ENCODE measurements at regions not wholly inside any gene's neighbourhood (a gene's known extent, or its start where the extent isn't known, plus 50 kb on each side); places are given as distances from the start of the nearest gene placed in this dataset.
"Not testable (repeated sequence)": the region's sequence is repeated elsewhere in the genome, so short reads cannot be mapped to it uniquely, and the experiment has no call there.

- no peak for TF ChIP-seq CTCF (IDR thresholded peaks at IDR 0.05; ENCODE audit: borderline replicate concordance)
- Histone ChIP-seq H3K27ac (replicated peaks) (no peak overlapping the region), H3K4me1 (no peaks in the 10 kb centered on the region), H3K9me3 (replicated peaks) (peaks cover 3% of the 10 kb centered on the region), H3K4me3 (no peak overlapping the region), H3K36me3 (no peaks in the 10 kb centered on the region), H3K27me3 (ENCODE audit: low read depth) (no peaks in the 10 kb centered on the region)
- no peak for DNase-seq
- intact Hi-C loops (cut with micrococcal nuclease) = no loop called here
Measured at GRCh38 chr1:98555814-98556213, 105.7 kb upstream of the SNX7 start.

- DNase-seq; H3K4me1 ChIP-seq; H3K9me3 ChIP-seq (replicated peaks); H3K27me3 ChIP-seq (ENCODE audit: low read depth); H3K4me3 ChIP-seq; H3K36me3 ChIP-seq; intact Hi-C loops (cut with micrococcal nuclease); H3K27ac ChIP-seq (replicated peaks): not testable (repeated sequence)
Measured at GRCh38 chr1:98552576-98553074, 108.9 kb upstream of the SNX7 start.

- no peaks in the 10 kb centered on the region for H3K9me3 ChIP-seq (replicated peaks)
- DNase-seq = no peak
- intact Hi-C loops (cut with micrococcal nuclease) = no loop called here
- H3K4me1 ChIP-seq = no peaks in the 10 kb centered on the region
- H3K27me3 ChIP-seq (ENCODE audit: low read depth) = no peaks in the 10 kb centered on the region
- H3K4me3 ChIP-seq = no peak overlapping the region
- H3K36me3 ChIP-seq = no peaks in the 10 kb centered on the region
- H3K27ac ChIP-seq (replicated peaks) = no peak overlapping the region
- TF ChIP-seq CTCF (IDR thresholded peaks at IDR 0.05; ENCODE audit: borderline replicate concordance) = no peak
Measured at GRCh38 chr1:98550076-98550475, 111.4 kb upstream of the SNX7 start.

- TF ChIP-seq CTCF (IDR thresholded peaks at IDR 0.05; ENCODE audit: borderline replicate concordance) = no peak
- Histone ChIP-seq H3K4me1 (no peaks in the 10 kb centered on the region), H3K36me3 (no peaks in the 10 kb centered on the region), H3K27ac (replicated peaks) (no peak overlapping the region), H3K27me3 (ENCODE audit: low read depth) (no peaks in the 10 kb centered on the region), H3K9me3 (replicated peaks) (no peaks in the 10 kb centered on the region), H3K4me3 (no peak overlapping the region)
- no peak for DNase-seq
- intact Hi-C loops (cut with micrococcal nuclease) = no loop called here
Measured at GRCh38 chr1:98546319-98546718, 115.2 kb upstream of the SNX7 start.

GRCh38 chr1:98538106-98538505 is 123.4 kb upstream of the SNX7 start:
- no peak for TF ChIP-seq CTCF (IDR thresholded peaks at IDR 0.05; ENCODE audit: borderline replicate concordance)
- Histone ChIP-seq H3K27ac (replicated peaks) (no peak overlapping the region), H3K9me3 (replicated peaks) (no peaks in the 10 kb centered on the region), H3K27me3 (ENCODE audit: low read depth) (no peaks in the 10 kb centered on the region), H3K4me1 (no peaks in the 10 kb centered on the region), H3K4me3 (no peak overlapping the region), H3K36me3 (no peaks in the 10 kb centered on the region)
- DNase-seq = no peak
- intact Hi-C loops (cut with micrococcal nuclease) = no loop called here

GRCh38 chr1:98523256-98523655 is 138.3 kb upstream of the SNX7 start:
- no peak overlapping the region for H3K27ac ChIP-seq (replicated peaks)
- H3K4me1 ChIP-seq = no peaks in the 10 kb centered on the region
- TF ChIP-seq CTCF (IDR thresholded peaks at IDR 0.05; ENCODE audit: borderline replicate concordance) = no peak
- no peaks in the 10 kb centered on the region for H3K27me3 ChIP-seq (ENCODE audit: low read depth)
- H3K36me3 ChIP-seq = no peaks in the 10 kb centered on the region
- DNase-seq = no peak
- H3K4me3 ChIP-seq = no peak overlapping the region
- peaks cover 59% of the 10 kb centered on the region for H3K9me3 ChIP-seq (replicated peaks)
- intact Hi-C loops (cut with micrococcal nuclease) = no loop called here

Data from left ventricle myocardium inferior (tissue), 1 donor.